ENCODE measurements at regions not wholly inside any gene's neighbourhood (a gene's known extent, or its start where the extent isn't known, plus 50 kb on each side); places are given as distances from the start of the nearest gene placed in this dataset.

DNA sequence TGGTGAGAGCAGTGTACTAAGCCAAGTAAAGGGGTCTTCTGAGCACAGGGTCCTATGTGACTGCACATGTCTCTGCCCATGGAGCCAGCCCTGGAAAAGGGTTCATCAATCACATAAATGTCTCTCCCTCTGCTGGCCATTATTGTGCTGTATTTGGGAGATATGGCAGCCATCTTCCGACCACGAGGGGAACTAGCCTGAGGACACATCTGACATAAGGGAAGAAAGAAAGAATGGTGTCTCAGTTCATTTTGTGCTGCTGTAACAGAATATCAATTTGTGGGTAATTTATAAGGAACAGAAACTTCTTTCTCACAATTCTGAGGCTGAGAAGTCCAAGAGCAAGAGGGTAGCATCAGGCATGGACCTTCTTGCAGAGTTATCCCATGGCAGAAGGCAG lies 55.1 kb upstream of the GJA5 start:
- TF ChIP-seq POLR2A (IDR thresholded peaks at IDR 0.05), result no peak
- TF ChIP-seq, protein P1, sequence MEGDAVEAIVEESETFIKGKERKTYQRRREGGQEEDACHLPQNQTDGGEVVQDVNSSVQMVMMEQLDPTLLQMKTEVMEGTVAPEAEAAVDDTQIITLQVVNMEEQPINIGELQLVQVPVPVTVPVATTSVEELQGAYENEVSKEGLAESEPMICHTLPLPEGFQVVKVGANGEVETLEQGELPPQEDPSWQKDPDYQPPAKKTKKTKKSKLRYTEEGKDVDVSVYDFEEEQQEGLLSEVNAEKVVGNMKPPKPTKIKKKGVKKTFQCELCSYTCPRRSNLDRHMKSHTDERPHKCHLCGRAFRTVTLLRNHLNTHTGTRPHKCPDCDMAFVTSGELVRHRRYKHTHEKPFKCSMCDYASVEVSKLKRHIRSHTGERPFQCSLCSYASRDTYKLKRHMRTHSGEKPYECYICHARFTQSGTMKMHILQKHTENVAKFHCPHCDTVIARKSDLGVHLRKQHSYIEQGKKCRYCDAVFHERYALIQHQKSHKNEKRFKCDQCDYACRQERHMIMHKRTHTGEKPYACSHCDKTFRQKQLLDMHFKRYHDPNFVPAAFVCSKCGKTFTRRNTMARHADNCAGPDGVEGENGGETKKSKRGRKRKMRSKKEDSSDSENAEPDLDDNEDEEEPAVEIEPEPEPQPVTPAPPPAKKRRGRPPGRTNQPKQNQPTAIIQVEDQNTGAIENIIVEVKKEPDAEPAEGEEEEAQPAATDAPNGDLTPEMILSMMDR (IDR thresholded peaks at IDR 0.05), result peak in 1 of 7 experiments; percentile 2

Measured in body of pancreas (tissue), 4 donors.